ENCODE measurements at regions not wholly inside any gene's neighbourhood (a gene's known extent, or its start where the extent isn't known, plus 50 kb on each side); places are given as distances from the start of the nearest gene placed in this dataset.

GRCh38 chr12:65653946-65654629, 170.2 kb upstream of the HMGA2 start:
- TF ChIP-seq CTCF (IDR thresholded peaks at IDR 0.05), result no peak
- no peak for TF ChIP-seq POLR2A (IDR thresholded peaks at IDR 0.05)

Measured in uterus (tissue), 2 donors.